ENCODE measurements at regions not wholly inside any gene's neighbourhood (a gene's known extent, or its start where the extent isn't known, plus 50 kb on each side); places are given as distances from the start of the nearest gene placed in this dataset.

GRCh38 chr20:11794525-11794924 lies 123.2 kb upstream of the BTBD3 start:
- Histone ChIP-seq H3K4me1 (no peaks in the 10 kb centered on the region), H3K36me3 (no peaks in the 10 kb centered on the region), H3K4me3 (no peak overlapping the region), H3K9me3 (no peaks in the 10 kb centered on the region), H3K27me3 (no peaks in the 10 kb centered on the region), H3K27ac (no peak overlapping the region)
- TF ChIP-seq, protein P1, sequence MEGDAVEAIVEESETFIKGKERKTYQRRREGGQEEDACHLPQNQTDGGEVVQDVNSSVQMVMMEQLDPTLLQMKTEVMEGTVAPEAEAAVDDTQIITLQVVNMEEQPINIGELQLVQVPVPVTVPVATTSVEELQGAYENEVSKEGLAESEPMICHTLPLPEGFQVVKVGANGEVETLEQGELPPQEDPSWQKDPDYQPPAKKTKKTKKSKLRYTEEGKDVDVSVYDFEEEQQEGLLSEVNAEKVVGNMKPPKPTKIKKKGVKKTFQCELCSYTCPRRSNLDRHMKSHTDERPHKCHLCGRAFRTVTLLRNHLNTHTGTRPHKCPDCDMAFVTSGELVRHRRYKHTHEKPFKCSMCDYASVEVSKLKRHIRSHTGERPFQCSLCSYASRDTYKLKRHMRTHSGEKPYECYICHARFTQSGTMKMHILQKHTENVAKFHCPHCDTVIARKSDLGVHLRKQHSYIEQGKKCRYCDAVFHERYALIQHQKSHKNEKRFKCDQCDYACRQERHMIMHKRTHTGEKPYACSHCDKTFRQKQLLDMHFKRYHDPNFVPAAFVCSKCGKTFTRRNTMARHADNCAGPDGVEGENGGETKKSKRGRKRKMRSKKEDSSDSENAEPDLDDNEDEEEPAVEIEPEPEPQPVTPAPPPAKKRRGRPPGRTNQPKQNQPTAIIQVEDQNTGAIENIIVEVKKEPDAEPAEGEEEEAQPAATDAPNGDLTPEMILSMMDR (IDR thresholded peaks at IDR 0.05): no peak
- DNase-seq (ENCODE audit: low spot score): no peak

DNA sequence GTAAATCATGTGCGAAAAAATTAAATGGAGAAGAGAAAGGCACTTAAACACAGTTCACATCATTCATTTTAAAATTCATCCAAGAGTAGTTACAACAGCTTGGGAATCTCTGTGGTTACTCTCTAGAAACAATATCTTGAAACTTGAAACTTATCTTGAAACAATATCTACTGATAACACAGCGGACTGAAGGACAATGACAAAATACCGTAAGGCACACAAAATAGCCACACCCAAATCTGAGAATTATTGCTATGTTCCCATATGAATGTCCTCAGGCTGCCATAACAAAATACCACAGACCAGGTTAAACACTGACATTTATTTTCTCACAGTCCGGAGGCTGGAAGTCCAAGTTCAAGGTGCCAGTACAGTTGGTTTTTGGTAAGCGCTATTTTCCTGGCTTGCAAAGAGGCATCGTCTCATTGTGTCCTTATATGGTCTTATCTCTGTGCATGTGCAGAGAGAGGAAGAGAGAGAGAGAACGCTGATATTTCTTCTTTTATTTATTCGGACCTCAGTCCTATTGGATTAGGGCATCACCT lies 122.5 kb upstream of the BTBD3 start:
- no peak overlapping the region for H3K4me3 ChIP-seq
- H3K9me3 ChIP-seq: no peaks in the 10 kb centered on the region
- no peaks in the 10 kb centered on the region for H3K36me3 ChIP-seq
- no peak overlapping the region for H3K27ac ChIP-seq
- no peaks in the 10 kb centered on the region for H3K27me3 ChIP-seq
- H3K4me1 ChIP-seq: no peaks in the 10 kb centered on the region
- no peak for DNase-seq (ENCODE audit: low spot score)
- TF ChIP-seq, protein P1 (IDR thresholded peaks at IDR 0.05): no peak

- DNase-seq (ENCODE audit: low spot score): no peak
- no peak overlapping the region for H3K4me3 ChIP-seq
- H3K36me3 ChIP-seq: no peaks in the 10 kb centered on the region
- no peak overlapping the region for H3K27ac ChIP-seq
- no peaks in the 10 kb centered on the region for H3K9me3 ChIP-seq
- TF ChIP-seq, protein P1 (IDR thresholded peaks at IDR 0.05): no peak
- no peaks in the 10 kb centered on the region for H3K4me1 ChIP-seq
- H3K27me3 ChIP-seq: no peaks in the 10 kb centered on the region
Measured at GRCh38 chr20:11796026-11796425, 121.7 kb upstream of the BTBD3 start.

- no peaks in the 10 kb centered on the region for H3K36me3 ChIP-seq
- H3K27ac ChIP-seq: no peak overlapping the region
- no peaks in the 10 kb centered on the region for H3K4me1 ChIP-seq
- no peaks in the 10 kb centered on the region for H3K27me3 ChIP-seq
- H3K9me3 ChIP-seq: no peaks in the 10 kb centered on the region
- DNase-seq (ENCODE audit: low spot score): no peak
- TF ChIP-seq, protein P1 (IDR thresholded peaks at IDR 0.05): no peak
- H3K4me3 ChIP-seq: no peak overlapping the region
Measured at GRCh38 chr20:11797156-11797555, 120.5 kb upstream of the BTBD3 start.

- Histone ChIP-seq H3K27ac (no peak overlapping the region), H3K4me1 (no peaks in the 10 kb centered on the region), H3K4me3 (no peak overlapping the region), H3K36me3 (no peaks in the 10 kb centered on the region), H3K9me3 (no peaks in the 10 kb centered on the region), H3K27me3 (no peaks in the 10 kb centered on the region)
- no peak for DNase-seq (ENCODE audit: low spot score)
- TF ChIP-seq, protein P1 (IDR thresholded peaks at IDR 0.05): no peak
Measured at GRCh38 chr20:11799281-11799684, 118.4 kb upstream of the BTBD3 start.

All from right atrium auricular region (tissue), 2 donors.